ENCODE measurements at regions not wholly inside any gene's neighbourhood (a gene's known extent, or its start where the extent isn't known, plus 50 kb on each side); places are given as distances from the start of the nearest gene placed in this dataset.

DNA sequence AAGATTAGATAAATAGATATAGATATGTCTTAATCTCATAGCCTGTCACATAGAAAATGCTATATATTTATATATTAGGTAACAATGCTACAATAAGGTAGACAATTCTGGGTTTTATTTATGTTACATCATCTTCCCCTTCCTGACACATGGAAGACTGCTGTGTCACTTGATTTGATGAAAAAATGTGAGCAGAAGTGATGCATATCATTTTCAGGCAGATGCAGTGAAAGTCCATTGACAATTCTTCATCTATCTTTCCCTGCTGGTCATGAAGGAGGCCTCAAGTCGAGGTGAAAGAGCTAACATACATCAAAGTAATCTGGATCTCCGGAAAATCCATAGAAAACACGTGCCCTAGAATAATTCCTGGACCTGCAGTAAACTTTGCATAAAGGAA lies 57.8 kb upstream of the CHD1 start:
- TF ChIP-seq, protein P1, sequence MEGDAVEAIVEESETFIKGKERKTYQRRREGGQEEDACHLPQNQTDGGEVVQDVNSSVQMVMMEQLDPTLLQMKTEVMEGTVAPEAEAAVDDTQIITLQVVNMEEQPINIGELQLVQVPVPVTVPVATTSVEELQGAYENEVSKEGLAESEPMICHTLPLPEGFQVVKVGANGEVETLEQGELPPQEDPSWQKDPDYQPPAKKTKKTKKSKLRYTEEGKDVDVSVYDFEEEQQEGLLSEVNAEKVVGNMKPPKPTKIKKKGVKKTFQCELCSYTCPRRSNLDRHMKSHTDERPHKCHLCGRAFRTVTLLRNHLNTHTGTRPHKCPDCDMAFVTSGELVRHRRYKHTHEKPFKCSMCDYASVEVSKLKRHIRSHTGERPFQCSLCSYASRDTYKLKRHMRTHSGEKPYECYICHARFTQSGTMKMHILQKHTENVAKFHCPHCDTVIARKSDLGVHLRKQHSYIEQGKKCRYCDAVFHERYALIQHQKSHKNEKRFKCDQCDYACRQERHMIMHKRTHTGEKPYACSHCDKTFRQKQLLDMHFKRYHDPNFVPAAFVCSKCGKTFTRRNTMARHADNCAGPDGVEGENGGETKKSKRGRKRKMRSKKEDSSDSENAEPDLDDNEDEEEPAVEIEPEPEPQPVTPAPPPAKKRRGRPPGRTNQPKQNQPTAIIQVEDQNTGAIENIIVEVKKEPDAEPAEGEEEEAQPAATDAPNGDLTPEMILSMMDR (conservative IDR thresholded peaks at IDR 0.05) = no peak
- no peak for TF ChIP-seq ZFX (IDR thresholded peaks at IDR 0.05)

Measured in C4-2B (cell line).